HT-29 (cell line): ENCODE measurements at regions not wholly inside any gene's neighbourhood (a gene's known extent, or its start where the extent isn't known, plus 50 kb on each side); places are given as distances from the start of the nearest gene placed in this dataset. TPM values are rescaled to one million over a fixed set of nuclear protein-coding genes. Genes with fewer than 3 reads are reported as not detected.
"Not testable (repeated sequence)": the region's sequence is repeated elsewhere in the genome, so short reads cannot be mapped to it uniquely, and the experiment has no call there.

Experiments used
- DNase-seq: peaks from one replicate; pipeline ENCODE4 v3.0.0-alpha.2; 2015; ENCODE audit warnings: low spot score
- small RNA-seq: library from RNA; depleted of rRNA; stranded (forward); fragments of <200 nt; gene quantifications from one replicate; pipeline ENCODE3, GENCODE V24; 2014

GRCh38 chr18:28338316-28338715, 161.4 kb upstream of the CDH2 start:
- no peak for DNase-seq

DNA sequence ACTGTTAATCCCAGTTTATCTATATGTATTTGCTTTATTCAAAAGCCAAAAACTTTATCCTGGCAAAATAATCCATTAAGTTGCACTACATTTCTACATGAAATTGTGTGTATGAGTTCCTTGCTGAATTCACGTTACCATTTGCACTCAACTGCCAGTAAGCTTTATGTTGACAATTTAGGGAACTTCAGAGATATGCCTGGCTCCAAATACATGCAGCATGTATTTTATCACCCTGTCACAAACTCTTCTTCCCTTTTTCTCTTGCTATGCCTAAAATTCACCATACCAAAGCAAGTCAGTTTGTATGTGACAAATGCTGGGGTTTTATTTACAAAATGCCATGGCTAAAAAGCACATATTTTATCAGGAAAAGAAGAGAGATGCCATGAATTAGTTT, 157.6 kb upstream of the CDH2 start:
- DNase-seq, result no peak

DNA sequence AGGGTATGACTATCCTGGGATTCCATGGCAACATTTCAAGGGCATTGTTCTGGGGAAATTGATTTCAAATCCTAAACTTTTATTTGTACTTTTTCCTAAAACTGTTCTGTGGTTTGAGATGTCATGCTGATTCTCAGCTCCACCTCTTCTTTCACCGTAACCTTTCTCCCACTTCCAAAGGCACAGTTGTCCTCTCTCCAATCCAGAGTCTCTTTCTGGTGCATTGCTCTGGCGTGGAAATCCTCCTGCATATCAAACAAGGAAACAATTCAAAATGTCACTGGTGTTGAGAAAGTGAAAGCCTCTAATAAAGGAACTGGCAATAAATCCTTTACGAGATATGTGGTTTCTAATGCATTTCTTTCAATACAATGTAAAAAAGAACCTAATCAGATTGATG, 155.1 kb upstream of the CDH2 start:
- DNase-seq, result no peak

DNA sequence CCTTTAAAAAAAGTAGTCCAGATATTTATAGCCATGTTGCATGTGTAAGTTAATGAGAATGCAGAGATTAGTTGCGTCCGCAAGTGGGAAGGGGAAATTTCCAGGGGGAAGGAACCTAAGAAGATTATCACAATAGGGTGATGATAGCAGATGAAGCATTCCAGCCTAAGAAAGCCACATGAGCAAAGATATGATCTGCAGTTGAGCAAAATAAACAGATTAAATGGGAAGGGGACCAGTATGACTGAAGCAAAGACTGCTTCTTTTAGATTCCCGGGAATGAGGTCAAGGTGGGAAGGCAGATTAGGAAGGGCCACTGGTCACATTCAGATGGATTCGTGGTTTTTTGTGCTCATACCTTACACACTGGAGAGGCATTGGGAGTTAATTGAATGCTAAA, 154.6 kb upstream of the CDH2 start:
- no peak for DNase-seq

DNA sequence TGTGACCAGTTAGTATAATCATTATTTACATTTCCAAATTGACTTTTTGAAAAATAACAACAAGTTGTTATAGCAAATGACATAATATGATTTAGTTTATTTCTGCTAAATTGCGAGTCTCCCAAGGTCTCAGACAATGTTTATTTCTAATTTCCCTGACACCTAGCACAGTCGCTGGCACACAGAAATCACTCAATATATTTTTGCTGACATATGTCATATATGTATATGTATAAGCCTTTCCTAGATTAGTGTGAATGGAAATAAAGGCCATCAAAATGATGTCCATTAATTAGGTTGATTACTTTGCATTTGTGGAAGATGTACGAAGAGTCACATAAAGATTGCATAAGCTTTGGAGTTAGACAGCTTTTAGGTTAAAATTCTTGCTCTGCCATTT, 136.7 kb upstream of the CDH2 start:
- no peak for DNase-seq

GRCh38 chr18:28288784-28289183, 111.9 kb upstream of the CDH2 start:
- DNase-seq, result no peak

GRCh38 chr18:28287146-28287545, 110.2 kb upstream of the CDH2 start:
- DNase-seq, result no peak

DNA sequence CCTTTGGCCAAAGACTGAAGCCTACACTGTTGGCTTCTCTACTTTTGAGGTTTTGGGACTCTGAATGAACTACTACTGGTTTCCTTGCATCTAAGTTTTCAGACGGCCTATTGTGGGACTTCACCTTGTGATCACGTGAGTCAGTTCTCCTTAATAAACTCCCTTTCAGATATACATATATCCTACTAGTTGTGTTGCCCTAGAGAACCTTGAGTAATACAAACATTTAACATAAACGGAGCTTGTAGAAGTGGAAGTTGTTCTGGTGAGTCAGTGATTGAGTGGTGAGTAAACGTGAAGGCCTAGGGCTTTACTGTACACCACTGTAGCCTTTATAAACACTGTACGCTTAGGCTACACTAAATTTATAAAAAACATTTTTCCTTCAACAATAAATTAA, 107.2 kb upstream of the CDH2 start:
- no peak for DNase-seq

GRCh38 chr18:28281400-28281799, 104.5 kb upstream of the CDH2 start:
- no peak for DNase-seq

- DNase-seq, result no peak
Measured at GRCh38 chr18:28269750-28270149, 92.8 kb upstream of the CDH2 start.

DNA sequence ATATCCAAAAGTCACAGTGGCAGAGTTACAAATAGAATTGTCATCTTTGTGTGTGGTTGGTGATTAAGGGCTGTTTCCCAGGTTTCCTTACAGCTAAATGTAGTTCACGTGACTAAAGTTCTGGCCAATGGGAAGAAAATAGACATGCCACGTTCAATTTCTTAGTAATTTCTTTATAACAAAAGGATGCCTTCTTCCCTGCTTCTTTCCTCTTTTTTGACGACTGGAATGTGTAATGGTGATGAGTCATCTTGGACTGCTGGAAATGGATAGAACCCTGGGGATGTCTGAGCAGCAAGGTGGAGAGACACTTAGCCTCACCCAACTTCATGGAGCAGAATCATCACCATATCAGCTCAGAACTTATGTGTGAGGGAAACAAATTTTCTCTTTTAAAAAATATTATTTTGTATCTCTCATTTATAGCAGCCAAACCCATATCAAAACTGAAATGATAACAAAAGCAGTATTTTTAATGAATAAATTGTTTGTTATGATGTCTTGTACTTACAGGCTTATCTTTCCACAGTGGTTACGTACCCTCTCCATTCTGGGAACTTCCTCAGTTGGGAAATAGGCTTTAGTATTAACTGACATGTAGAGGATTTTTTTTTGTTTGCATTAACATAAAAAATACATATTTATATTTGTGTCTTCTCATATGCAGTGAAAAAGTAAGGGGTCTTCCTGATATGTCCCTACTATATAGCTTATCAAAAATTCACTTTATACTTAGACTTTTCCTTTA, 91.1 kb upstream of the CDH2 start:
- DNase-seq, result no peak

DNA sequence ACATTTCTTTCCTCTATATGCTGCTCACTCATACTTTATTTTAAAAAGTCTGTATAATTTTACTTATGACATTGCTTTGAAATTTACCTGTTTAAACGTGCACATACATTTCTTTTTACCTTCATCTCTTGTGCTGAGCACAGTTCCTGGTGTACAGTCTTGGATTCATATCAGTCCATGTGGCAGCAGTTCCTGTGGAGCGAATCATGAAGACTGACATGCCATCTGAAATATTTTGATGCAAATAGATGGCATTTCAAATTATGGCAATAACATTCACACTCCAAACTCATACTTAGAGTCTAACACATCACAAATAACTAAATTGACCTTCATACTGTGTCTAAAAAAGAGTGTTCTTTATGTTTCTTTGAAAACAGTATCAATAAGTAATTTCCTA, 90.3 kb upstream of the CDH2 start:
- no peak for DNase-seq

DNA sequence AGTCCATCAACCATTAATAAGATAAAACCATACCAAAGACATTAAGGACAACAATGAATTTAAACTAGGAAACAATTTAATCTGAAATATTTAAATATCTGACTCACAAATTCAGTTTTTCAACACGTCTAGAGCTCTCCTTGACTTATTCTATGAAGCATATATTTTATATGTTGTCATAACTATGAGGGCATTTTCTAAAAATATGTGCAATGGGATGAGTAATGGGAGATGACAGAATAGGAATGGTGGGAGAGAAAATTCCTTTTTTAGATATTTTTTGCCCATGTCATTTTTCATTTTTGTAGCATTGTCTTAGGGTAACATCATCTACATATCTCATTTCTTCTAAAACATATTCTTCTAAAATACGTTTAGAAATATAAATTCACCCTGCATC, 79.2 kb upstream of the CDH2 start:
- DNase-seq, result no peak

DNA sequence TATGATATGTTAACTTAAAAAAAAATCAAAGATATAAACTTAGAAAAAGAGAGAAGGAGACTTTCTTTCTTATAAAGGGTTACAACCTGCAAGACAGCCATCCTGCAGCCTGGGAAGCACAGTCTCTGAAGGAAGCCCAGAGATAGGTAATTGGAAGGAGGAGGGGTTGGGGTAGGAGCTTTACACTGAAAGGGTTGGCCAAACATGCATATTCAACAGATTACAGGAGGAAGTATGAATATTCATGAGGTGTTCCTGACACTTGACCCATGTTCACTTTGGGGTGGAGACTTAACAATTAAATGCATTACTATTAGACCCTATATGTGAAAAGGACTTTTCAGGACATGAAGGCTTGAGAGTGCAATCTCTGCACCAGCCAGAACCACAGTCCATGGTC, 71.7 kb upstream of the CDH2 start:
- DNase-seq, result no peak

- not testable (repeated sequence) for DNase-seq
Measured at GRCh38 chr18:28240626-28241025, 63.7 kb upstream of the CDH2 start.

- DNase-seq, result no peak
Measured at GRCh38 chr18:28236487-28236886, 59.6 kb upstream of the CDH2 start.

Small RNA genes in the stretch of these regions (small RNA-seq; reads per million reads assigned to genes)
- not detected for gene AC023932.1
- gene AC105245.1, result not detected
- not detected for gene RNU6-408P
